ENCODE measurements at regions not wholly inside any gene's neighbourhood (a gene's known extent, or its start where the extent isn't known, plus 50 kb on each side); places are given as distances from the start of the nearest gene placed in this dataset.

DNA sequence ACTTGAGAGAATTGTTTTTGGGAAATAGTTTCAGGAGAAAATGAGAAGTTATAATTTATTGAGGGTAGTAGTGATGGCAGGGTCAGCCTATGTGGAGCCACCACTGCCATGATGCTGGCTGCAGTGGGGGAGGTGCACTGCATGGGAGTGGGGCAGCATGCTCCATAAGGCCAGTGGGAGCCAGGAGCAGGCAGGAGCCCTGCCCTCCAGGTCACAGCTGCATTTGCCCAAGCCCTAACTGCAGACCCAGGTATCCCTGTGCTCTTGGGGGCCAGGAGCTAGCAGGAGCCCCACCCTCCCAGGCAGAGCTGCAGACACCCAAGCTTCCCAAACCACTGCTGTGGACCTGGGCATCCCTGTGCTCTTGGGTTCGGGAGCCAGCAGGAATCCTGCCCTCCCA is 757.3 kb upstream of the CRIM1 start:
- TF ChIP-seq, protein P1, sequence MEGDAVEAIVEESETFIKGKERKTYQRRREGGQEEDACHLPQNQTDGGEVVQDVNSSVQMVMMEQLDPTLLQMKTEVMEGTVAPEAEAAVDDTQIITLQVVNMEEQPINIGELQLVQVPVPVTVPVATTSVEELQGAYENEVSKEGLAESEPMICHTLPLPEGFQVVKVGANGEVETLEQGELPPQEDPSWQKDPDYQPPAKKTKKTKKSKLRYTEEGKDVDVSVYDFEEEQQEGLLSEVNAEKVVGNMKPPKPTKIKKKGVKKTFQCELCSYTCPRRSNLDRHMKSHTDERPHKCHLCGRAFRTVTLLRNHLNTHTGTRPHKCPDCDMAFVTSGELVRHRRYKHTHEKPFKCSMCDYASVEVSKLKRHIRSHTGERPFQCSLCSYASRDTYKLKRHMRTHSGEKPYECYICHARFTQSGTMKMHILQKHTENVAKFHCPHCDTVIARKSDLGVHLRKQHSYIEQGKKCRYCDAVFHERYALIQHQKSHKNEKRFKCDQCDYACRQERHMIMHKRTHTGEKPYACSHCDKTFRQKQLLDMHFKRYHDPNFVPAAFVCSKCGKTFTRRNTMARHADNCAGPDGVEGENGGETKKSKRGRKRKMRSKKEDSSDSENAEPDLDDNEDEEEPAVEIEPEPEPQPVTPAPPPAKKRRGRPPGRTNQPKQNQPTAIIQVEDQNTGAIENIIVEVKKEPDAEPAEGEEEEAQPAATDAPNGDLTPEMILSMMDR (conservative IDR thresholded peaks at IDR 0.05; ENCODE audit: low read depth, low read length), result no peak
- TF ChIP-seq EZH2 (IDR thresholded peaks at IDR 0.05; ENCODE audit: borderline replicate concordance, low read depth, low read length, poor library complexity, severe bottlenecking), result no peak
